HEK293 (cell line): ENCODE measurements at regions not wholly inside any gene's neighbourhood (a gene's known extent, or its start where the extent isn't known, plus 50 kb on each side); places are given as distances from the start of the nearest gene placed in this dataset.

ENCODE experiments used
- BCL11A ChIP-seq: fragments of 450-650 bp; formaldehyde crosslinking; IDR thresholded peaks from 2 replicates; pipeline ENCODE4 v1.5.1; 2016; ENCODE audit warnings: low read depth, missing biosample characterization, missing genetic modification characterization
- HOXA7 ChIP-seq: sonication (generic); formaldehyde crosslinking; IDR thresholded peaks from 2 replicates; pipeline ENCODE4 v1.8.1; 2022; ENCODE audit warnings: missing genetic modification reagents, borderline replicate concordance
- SP3 ChIP-seq: fragments of 450-650 bp; formaldehyde crosslinking; IDR thresholded peaks from 2 replicates; pipeline ENCODE4 v1.5.1; 2016; ENCODE audit warnings: missing biosample characterization, missing genetic modification characterization
- TCF7L2 ChIP-seq: IDR thresholded peaks from 2 replicates; pipeline ENCODE4 v1.6.1; 2011; ENCODE audit warnings: low read depth, mild to moderate bottlenecking, inconsistent platforms, low read length, moderate library complexity, borderline replicate concordance
- ZNF157 ChIP-seq: fragments of 450-650 bp; formaldehyde crosslinking; IDR thresholded peaks from 2 replicates; pipeline ENCODE4 v1.5.1; 2016; ENCODE audit warnings: missing biosample characterization, missing genetic modification characterization
- ZNF175 ChIP-seq: fragments of 450-650 bp; formaldehyde crosslinking; IDR thresholded peaks from 2 replicates; pipeline ENCODE4 v1.5.1; 2016; ENCODE audit warnings: missing biosample characterization, missing genetic modification characterization
- ZNF24 ChIP-seq: fragments of 450-650 bp; formaldehyde crosslinking; IDR thresholded peaks from 2 replicates; pipeline ENCODE4 v1.5.1; 2016; ENCODE audit warnings: missing biosample characterization, missing genetic modification characterization
- ZNF292 ChIP-seq: fragments of 450-650 bp; formaldehyde crosslinking; IDR thresholded peaks from 2 replicates; pipeline ENCODE4 v1.5.1; 2016; ENCODE audit warnings: low read depth, missing biosample characterization, missing genetic modification characterization, borderline replicate concordance
- ZNF626 ChIP-seq: fragments of 450-650 bp; sonication (Bioruptor Pico); formaldehyde crosslinking; IDR thresholded peaks from 2 replicates; pipeline ENCODE4 v1.5.1; 2018; ENCODE audit warnings: missing biosample characterization, missing genetic modification characterization, inconsistent platforms
- ZNF777 ChIP-seq: fragments of 450-650 bp; formaldehyde crosslinking; IDR thresholded peaks from 2 replicates; pipeline ENCODE4 v1.5.1; 2017; ENCODE audit warnings: missing biosample characterization, missing genetic modification characterization, borderline replicate concordance
- TF ChIP-seq, protein P1 (sequence below): fragments of 450-650 bp; formaldehyde crosslinking; IDR thresholded peaks from 2 replicates; pipeline ENCODE4 v1.5.1; 2016; ENCODE audit warnings: missing biosample characterization, missing genetic modification characterization
- TF ChIP-seq, protein P2 (sequence below): fragments of 450-650 bp; formaldehyde crosslinking; IDR thresholded peaks from 2 replicates; pipeline ENCODE4 v1.5.1; 2016; ENCODE audit warnings: missing biosample characterization, missing genetic modification characterization
- TF ChIP-seq, protein P3 (sequence below): fragments of 450-650 bp; formaldehyde crosslinking; IDR thresholded peaks from 2 replicates; pipeline ENCODE4 v1.5.1; 2016; ENCODE audit warnings: missing biosample characterization, missing genetic modification characterization

DNA sequence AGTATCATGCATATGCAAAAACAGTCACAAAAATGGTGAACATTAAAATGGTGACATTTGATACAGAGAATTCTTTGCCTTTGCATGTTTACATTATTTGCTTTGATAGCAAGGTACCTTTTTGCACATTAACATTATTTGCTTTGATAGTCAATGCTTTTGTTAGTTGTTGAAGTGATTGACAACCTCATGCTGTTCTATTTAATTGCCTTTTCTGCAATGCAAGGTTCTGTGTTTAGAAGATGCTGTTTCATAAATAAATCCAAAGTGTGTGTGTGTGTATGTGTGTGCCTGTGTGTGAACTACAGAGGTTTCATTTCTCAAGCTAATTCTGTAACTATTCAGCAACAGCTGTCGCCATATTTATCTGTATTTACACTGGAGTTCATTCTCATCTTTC is 668.7 kb downstream of the NR2F1-AS1 start:
- TF ChIP-seq SP3 (tag by site-specific recombination), result no peak
- no peak for TF ChIP-seq ZNF157 (tag by site-specific recombination)
- TF ChIP-seq ZNF292 (tag by site-specific recombination), result no peak
- TF ChIP-seq HOXA7 (CRISPR knock-in tag), result no peak
- TF ChIP-seq, protein P1, sequence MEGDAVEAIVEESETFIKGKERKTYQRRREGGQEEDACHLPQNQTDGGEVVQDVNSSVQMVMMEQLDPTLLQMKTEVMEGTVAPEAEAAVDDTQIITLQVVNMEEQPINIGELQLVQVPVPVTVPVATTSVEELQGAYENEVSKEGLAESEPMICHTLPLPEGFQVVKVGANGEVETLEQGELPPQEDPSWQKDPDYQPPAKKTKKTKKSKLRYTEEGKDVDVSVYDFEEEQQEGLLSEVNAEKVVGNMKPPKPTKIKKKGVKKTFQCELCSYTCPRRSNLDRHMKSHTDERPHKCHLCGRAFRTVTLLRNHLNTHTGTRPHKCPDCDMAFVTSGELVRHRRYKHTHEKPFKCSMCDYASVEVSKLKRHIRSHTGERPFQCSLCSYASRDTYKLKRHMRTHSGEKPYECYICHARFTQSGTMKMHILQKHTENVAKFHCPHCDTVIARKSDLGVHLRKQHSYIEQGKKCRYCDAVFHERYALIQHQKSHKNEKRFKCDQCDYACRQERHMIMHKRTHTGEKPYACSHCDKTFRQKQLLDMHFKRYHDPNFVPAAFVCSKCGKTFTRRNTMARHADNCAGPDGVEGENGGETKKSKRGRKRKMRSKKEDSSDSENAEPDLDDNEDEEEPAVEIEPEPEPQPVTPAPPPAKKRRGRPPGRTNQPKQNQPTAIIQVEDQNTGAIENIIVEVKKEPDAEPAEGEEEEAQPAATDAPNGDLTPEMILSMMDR (tag by site-specific recombination), result no peak
- TF ChIP-seq, protein P2, sequence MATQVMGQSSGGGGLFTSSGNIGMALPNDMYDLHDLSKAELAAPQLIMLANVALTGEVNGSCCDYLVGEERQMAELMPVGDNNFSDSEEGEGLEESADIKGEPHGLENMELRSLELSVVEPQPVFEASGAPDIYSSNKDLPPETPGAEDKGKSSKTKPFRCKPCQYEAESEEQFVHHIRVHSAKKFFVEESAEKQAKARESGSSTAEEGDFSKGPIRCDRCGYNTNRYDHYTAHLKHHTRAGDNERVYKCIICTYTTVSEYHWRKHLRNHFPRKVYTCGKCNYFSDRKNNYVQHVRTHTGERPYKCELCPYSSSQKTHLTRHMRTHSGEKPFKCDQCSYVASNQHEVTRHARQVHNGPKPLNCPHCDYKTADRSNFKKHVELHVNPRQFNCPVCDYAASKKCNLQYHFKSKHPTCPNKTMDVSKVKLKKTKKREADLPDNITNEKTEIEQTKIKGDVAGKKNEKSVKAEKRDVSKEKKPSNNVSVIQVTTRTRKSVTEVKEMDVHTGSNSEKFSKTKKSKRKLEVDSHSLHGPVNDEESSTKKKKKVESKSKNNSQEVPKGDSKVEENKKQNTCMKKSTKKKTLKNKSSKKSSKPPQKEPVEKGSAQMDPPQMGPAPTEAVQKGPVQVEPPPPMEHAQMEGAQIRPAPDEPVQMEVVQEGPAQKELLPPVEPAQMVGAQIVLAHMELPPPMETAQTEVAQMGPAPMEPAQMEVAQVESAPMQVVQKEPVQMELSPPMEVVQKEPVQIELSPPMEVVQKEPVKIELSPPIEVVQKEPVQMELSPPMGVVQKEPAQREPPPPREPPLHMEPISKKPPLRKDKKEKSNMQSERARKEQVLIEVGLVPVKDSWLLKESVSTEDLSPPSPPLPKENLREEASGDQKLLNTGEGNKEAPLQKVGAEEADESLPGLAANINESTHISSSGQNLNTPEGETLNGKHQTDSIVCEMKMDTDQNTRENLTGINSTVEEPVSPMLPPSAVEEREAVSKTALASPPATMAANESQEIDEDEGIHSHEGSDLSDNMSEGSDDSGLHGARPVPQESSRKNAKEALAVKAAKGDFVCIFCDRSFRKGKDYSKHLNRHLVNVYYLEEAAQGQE (tag by site-specific recombination), result no peak
- no peak for TF ChIP-seq ZNF24
- no peak for TF ChIP-seq ZNF626 (tag by site-specific recombination)
- TF ChIP-seq BCL11A, result no peak
- no peak for TF ChIP-seq TCF7L2
- no peak for TF ChIP-seq ZNF777
- TF ChIP-seq, protein P3, sequence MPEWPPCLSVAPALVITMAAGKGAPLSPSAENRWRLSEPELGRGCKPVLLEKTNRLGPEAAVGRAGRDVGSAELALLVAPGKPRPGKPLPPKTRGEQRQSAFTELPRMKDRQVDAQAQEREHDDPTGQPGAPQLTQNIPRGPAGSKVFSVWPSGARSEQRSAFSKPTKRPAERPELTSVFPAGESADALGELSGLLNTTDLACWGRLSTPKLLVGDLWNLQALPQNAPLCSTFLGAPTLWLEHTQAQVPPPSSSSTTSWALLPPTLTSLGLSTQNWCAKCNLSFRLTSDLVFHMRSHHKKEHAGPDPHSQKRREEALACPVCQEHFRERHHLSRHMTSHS (tag by site-specific recombination), result no peak
- no peak for TF ChIP-seq ZNF175 (tag by site-specific recombination)
